ENCODE measurements at regions not wholly inside any gene's neighbourhood (a gene's known extent, or its start where the extent isn't known, plus 50 kb on each side); places are given as distances from the start of the nearest gene placed in this dataset.
A peak's percentile ranks its signal among the peaks of the same experiment; 100 is the strongest.
"Not testable (repeated sequence)": the region's sequence is repeated elsewhere in the genome, so short reads cannot be mapped to it uniquely, and the experiment has no call there.

DNA sequence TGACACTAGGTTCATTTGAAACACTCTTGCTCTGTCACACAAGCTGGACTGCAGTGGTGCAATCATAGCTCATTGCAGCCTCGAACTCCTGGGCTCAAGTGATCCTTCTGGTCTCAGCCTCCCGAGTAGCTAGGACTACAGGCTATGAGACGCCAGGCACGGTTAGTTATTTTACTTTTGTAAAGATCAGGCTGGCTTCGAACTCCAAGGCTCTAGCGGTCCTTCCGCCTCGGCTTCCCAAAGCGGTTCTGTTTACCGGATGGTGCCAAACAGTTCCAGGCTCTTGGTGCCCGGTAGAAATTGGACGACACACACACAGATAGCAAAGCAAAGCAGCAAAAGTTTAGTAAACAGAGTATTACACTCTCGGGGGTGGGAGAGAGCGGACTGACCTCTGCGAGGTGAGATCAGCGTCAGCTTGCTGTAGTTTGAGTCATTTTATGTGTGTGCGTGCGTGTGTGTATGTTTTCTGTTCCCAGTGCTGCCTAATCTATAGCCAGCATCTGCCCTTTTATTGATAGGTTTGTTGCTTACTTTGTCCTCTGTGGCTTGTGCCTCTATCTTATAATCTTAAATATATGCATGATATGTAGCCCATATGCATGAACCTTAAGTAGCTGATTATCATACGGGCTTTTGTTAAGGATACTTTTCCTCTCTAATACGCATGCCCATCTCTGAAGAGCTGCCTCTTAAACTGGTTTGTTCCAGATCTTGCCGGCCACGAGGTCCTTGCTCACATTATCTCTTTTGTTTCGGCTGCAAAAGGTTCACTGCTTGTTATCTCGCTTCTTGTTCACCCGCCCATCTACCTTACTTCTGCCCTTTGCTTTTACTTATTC is 75.2 kb downstream of the OR2B2 start:
- Histone ChIP-seq H3K4me3 (peak overlapping the region; percentile 51), H3K9ac (ENCODE audit: low read depth in 2 of 2, low read length in 2 of 2) (peak overlapping the region; percentile 78 to 90), H3K36me3 (no peaks in the 10 kb centered on the region), H3K4me1 (no peaks in the 10 kb centered on the region), H3K9me3 (no peaks in the 10 kb centered on the region), H3K27ac (peak overlapping the region; percentile 96), H3K27me3 (no peaks in the 10 kb centered on the region)
- peak; percentile 85 for DNase-seq
- intact Hi-C loops (cut with DNase I), result no loop called here
- TF ChIP-seq CTCF (IDR thresholded peaks at IDR 0.05), result no peak

GRCh38 chr6:27836141-27836782 is 75.9 kb downstream of the OR2B2 start:
- TF ChIP-seq CTCF (IDR thresholded peaks at IDR 0.05), result no peak
- Histone ChIP-seq H3K4me3 (peak overlapping the region; percentile 51), H3K27me3 (no peaks in the 10 kb centered on the region), H3K9me3 (no peaks in the 10 kb centered on the region), H3K9ac (ENCODE audit: low read depth in 2 of 2, low read length in 2 of 2) (peak overlapping the region; percentile 66 to 78), H3K27ac (peak overlapping the region; percentile 96), H3K4me1 (no peaks in the 10 kb centered on the region), H3K36me3 (no peaks in the 10 kb centered on the region)
- intact Hi-C loops (cut with DNase I), result no loop called here
- DNase-seq, result no peak

- H3K27me3 ChIP-seq, result no peaks in the 10 kb centered on the region
Observed at GRCh38 chr6:27834879-27835549, 77.2 kb downstream of the OR2B2 start.

GRCh38 chr6:27834384-27834783 is 77.8 kb downstream of the OR2B2 start:
- H3K27ac ChIP-seq, result no peak overlapping the region
- intact Hi-C loops (cut with DNase I), result no loop called here
- H3K9ac ChIP-seq (ENCODE audit: low read depth in 2 of 2, low read length in 2 of 2), result no peak overlapping the region
- H3K4me3 ChIP-seq, result no peak overlapping the region
- no peaks in the 10 kb centered on the region for H3K9me3 ChIP-seq
- no peak for TF ChIP-seq CTCF (IDR thresholded peaks at IDR 0.05)
- no peaks in the 10 kb centered on the region for H3K27me3 ChIP-seq
- H3K36me3 ChIP-seq, result no peaks in the 10 kb centered on the region
- no peak for DNase-seq
- H3K4me1 ChIP-seq, result no peaks in the 10 kb centered on the region

More at GRCh38 chr6:27834879-27835549, 77.2 kb downstream of the OR2B2 start:
- no peak overlapping the region for H3K9ac ChIP-seq (ENCODE audit: low read depth in 2 of 2, low read length in 2 of 2)
- no peaks in the 10 kb centered on the region for H3K4me1 ChIP-seq
- H3K36me3 ChIP-seq, result no peaks in the 10 kb centered on the region
- no peak for TF ChIP-seq CTCF (IDR thresholded peaks at IDR 0.05)
- H3K27ac ChIP-seq, result no peak overlapping the region
- H3K4me3 ChIP-seq, result no peak overlapping the region
- DNase-seq, result no peak
- H3K9me3 ChIP-seq, result no peaks in the 10 kb centered on the region
- intact Hi-C loops (cut with DNase I), result no loop called here

DNA sequence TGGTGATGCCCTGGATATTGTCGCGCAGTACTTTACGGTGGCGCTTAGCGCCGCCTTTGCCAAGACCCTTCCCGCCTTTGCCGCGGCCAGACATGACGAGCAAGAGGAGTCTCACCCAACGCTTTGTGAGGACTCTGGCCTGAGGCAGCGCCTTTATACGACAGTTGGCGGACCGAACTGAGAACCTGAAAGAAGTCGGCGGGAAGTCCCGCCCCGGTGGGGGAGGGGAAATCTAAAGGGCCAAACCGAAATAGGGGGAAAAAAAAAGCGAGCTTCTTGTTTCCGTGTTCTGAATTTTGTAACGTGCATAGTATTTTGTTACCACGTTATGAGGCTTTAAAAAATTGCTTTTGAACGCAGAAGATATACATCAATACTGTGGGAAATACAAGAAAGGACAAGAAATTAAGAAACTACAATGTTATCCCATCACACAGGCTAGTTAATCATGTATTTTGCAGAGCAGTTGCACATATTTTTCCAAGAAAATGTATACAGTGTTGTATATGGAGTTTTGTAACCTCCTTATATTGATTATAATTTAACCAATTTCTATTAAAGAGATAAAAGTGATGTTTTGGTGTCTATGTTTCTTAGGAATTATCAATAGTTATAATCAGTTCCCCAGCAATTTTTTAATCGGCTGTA is 80.6 kb downstream of the OR2B2 start:
- Histone ChIP-seq H3K4me3 (peak overlapping the region; percentile 44), H3K27ac (peak overlapping the region; percentile 65), H3K9ac (ENCODE audit: low read depth in 2 of 2, low read length in 2 of 2) (peak overlapping the region in 1 of 2 donors; percentile 12)
- H3K36me3 ChIP-seq; H3K4me1 ChIP-seq; intact Hi-C loops (cut with DNase I); H3K27me3 ChIP-seq; H3K9me3 ChIP-seq: not testable (repeated sequence)
- peak; percentile 90 for DNase-seq

DNA sequence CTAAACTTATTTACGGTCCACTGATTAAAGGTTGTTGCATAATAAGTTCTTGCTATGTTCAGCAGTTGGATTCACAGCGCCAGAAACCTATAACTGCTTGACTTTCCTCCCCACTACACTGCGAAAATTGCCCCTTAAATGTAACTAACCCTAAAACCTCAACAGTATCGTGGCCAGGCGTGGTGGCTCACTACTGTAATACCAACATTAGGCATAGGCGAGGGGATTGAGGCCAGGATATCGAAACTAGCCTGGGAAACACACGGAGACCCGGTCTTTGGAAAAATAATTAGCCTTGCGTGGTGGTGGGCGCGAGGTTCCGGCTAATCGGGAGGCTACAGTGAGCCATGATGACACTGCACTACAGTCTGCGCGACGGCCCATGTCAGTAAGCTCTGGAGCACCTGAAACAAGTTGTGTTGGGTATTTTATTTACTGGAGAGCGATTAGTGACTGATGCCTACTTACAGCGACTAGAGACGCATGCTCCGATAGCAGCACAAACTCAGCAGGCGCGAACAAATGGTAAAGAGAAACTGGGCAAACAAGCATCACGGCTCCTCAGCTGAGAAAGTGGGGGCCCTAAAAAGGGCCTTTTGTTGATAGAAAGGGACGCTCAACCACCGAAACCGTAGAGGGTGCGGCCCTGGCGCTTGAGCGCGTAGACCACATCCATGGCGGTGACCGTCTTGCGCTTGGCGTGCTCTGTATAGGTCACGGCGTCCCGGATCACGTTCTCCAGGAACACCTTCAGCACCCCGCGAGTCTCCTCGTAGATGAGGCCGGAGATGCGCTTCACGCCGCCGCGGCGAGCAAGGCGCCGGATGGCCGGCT is 81.4 kb downstream of the OR2B2 start:
- H3K27me3 ChIP-seq; H3K9me3 ChIP-seq; DNase-seq; intact Hi-C loops (cut with DNase I); H3K4me1 ChIP-seq; H3K36me3 ChIP-seq: not testable (repeated sequence)
- H3K4me3 ChIP-seq, result peak overlapping the region; percentile 44
- H3K9ac ChIP-seq (ENCODE audit: low read depth in 2 of 2, low read length in 2 of 2), result peak overlapping the region; percentile 6 to 80
- H3K27ac ChIP-seq, result peak overlapping the region; percentile 65
